LNCAP (cell line): ENCODE measurements at regions not wholly inside any gene's neighbourhood (a gene's known extent, or its start where the extent isn't known, plus 50 kb on each side); places are given as distances from the start of the nearest gene placed in this dataset.

ENCODE experiments used
- CTCF ChIP-seq: fragments of 450-650 bp; IDR thresholded peaks from 2 replicates; pipeline ENCODE4 v1.5.1; 2017; ENCODE audit warnings: mild to moderate bottlenecking

DNA sequence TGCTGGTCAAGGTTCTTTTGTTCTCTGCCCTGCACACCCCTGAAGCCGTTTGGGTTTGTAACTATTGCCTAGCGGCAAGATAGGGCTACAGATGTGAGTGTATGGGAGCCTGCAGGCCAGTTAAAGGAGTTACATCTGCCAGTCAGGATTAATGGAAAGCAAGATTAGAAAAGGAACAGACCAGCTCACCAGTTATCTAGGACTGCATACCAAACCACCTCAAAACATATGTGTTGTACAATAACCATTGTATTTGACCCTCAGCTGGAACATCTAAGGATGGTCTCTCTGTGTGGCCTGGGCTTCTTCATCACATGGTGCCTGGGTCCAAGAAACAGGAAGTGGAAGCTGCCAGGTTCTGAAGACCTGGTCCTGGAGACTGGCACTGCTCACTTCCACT lies 52.5 kb upstream of the FBXO28 start:
- no peak for TF ChIP-seq CTCF

DNA sequence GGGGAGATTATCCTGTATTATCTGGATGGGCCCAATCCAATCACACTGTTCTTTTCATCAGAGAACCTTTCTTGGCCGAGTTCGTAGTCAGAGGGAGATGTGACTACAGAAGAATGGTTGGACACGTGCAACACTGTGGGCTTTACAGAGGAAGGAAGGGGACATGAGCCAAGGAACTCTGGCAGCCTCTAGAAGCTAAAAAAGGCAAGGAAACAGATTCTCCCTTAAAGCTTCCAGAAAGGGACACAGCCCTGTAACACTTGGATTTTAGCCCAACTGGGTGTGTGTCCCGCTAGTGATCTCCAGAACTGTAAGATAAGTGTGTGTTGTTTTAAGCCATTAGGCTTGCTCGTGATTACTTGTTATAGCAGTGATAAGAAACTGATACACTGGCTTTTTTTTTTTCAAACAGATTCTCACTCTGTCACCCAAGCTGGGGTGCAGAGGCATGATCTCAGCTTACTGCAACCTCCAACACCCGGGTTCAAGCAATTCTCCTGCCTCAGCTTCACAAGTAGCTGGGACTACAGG lies 53.9 kb upstream of the FBXO28 start:
- TF ChIP-seq CTCF, result no peak

DNA sequence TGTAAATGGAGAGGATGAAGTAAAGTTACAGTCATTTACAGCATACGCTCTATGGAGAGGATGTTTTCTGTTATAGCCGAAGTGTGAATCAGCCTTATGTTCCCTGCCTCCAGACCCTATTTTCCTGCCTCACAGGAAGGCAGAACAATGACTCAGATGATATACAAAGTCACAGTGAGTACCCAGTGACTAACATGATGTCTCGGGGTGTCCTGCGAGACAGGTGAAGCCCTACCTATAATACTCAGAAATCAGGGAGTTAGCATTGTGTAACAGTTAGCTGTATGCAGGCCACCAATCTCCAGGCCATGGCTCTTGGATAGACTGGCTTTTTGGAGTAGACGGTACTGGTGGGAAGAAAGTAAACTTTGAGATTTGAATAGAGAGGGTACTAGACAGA lies 55.6 kb upstream of the FBXO28 start:
- TF ChIP-seq CTCF, result no peak

GRCh38 chr1:224057461-224058199 lies 56.3 kb upstream of the FBXO28 start:
- no peak for TF ChIP-seq CTCF

- TF ChIP-seq CTCF, result no peak
Measured at GRCh38 chr1:224054611-224055010, 59.3 kb upstream of the FBXO28 start.

DNA sequence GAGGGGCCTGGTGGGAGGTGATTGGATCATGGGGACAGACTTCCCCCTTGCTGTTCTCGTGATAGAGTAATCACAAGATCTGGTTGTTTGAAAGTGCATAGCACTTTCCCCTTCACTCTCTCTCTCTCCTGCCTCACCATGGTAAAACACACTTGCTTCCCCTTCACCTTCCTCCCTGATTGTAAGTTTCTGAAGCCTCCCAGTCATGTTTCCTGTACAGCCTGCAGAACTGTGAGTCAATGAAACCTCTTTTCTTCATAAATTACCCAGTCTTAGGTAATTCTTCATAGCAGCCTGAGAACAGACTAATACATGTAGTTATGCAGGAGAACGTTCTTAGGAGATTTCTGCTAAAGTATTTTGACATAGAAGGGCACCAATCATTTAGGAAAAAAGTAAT lies 59.9 kb upstream of the FBXO28 start:
- no peak for TF ChIP-seq CTCF

GRCh38 chr1:224053456-224053855 lies 60.5 kb upstream of the FBXO28 start:
- no peak for TF ChIP-seq CTCF

DNA sequence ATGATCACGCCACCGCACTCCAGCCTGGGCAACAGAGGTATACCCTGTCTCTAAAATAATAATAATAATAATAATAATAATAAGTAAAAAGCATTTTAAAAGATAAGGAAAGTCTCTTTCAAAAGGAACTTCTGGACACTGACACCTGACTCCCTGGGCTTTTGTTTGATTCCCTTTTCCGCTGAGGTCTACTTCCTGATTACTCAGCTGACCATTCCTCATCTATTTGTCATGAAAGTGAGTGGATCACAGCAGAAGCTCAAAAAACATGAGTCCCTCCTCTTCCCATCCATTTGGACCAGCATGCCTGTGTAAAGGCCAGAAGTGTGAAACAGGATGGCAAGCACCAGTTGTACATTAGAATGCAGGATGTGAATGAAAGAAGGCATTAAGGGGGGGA lies 61.1 kb upstream of the FBXO28 start:
- no peak for TF ChIP-seq CTCF
